Trophoblast cell (in vitro differentiated cells and primary cell): ENCODE measurements at regions not wholly inside any gene's neighbourhood (a gene's known extent, or its start where the extent isn't known, plus 50 kb on each side); places are given as distances from the start of the nearest gene placed in this dataset.
"Not testable (repeated sequence)": the region's sequence is repeated elsewhere in the genome, so short reads cannot be mapped to it uniquely, and the experiment has no call there.

ENCODE experiments used
- DNase-seq, 2 donors: peaks; one replicate each; pipeline ENCODE4 v3.0.0-alpha.2; 2016
- H2AFZ ChIP-seq: 2 replicates; pipeline ENCODE4 v1.6.1; 2013; ENCODE audit warnings: low read length, moderate library complexity, mild to moderate bottlenecking; ENCODE audit not compliant: insufficient read depth, poor library complexity
- H2AK5ac ChIP-seq: 2 replicates; pipeline ENCODE4 v1.6.1; 2013; ENCODE audit warnings: mild to moderate bottlenecking, low read length
- H2BK120ac ChIP-seq: 2 replicates; pipeline ENCODE4 v1.6.1; 2013; ENCODE audit warnings: low read length, mild to moderate bottlenecking, moderate library complexity; ENCODE audit not compliant: insufficient read depth, poor library complexity
- H2BK12ac ChIP-seq: 2 replicates; pipeline ENCODE4 v1.6.1; 2013; ENCODE audit warnings: mild to moderate bottlenecking, low read length, moderate library complexity
- H2BK5ac ChIP-seq: 2 replicates; pipeline ENCODE4 v1.6.1; 2013; ENCODE audit warnings: low read length, low read depth, moderate library complexity, mild to moderate bottlenecking; ENCODE audit not compliant: poor library complexity
- H3K14ac ChIP-seq: 2 replicates; pipeline ENCODE4 v1.6.1; 2013; ENCODE audit warnings: mild to moderate bottlenecking, low read length
- H3K18ac ChIP-seq: 2 replicates; pipeline ENCODE4 v1.6.1; 2013; ENCODE audit warnings: mild to moderate bottlenecking, low read length
- H3K23ac ChIP-seq: 2 replicates; pipeline ENCODE4 v1.6.1; 2013; ENCODE audit warnings: low read length
- H3K27ac ChIP-seq: 2 replicates; pipeline ENCODE4 v1.5.1; 2013; ENCODE audit warnings: low read depth, mild to moderate bottlenecking, inconsistent platforms, low read length, moderate library complexity
- H3K27me3 ChIP-seq: 2 replicates; pipeline ENCODE4 v1.6.1; 2013; ENCODE audit warnings: inconsistent platforms, mild to moderate bottlenecking, low read length, moderate library complexity; ENCODE audit not compliant: insufficient read depth
- H3K36me3 ChIP-seq, 2 experiments: 1 replicate in 1 of 2; 2 replicates in 1 of 2; pipeline ENCODE4 v1.6.1; 2013; ENCODE audit warnings: low read length in 2 of 2, mild to moderate bottlenecking in 2 of 2, moderate library complexity in 1 of 2; ENCODE audit not compliant: insufficient read depth in 2 of 2, control insufficient read depth in 1 of 2
- H3K4ac ChIP-seq: 2 replicates; pipeline ENCODE4 v1.6.1; 2013; ENCODE audit warnings: low read depth, mild to moderate bottlenecking, low read length, moderate library complexity
- H3K4me1 ChIP-seq, 2 experiments: 1 replicate in 1 of 2; 2 replicates in 1 of 2; pipeline ENCODE4 v1.6.1; 2013; ENCODE audit warnings: low read length in 2 of 2, mild to moderate bottlenecking in 2 of 2, moderate library complexity in 1 of 2; ENCODE audit not compliant: insufficient read depth in 2 of 2, control insufficient read depth in 1 of 2
- H3K4me2 ChIP-seq: 2 replicates; pipeline ENCODE4 v1.6.1; 2013; ENCODE audit warnings: inconsistent platforms, mild to moderate bottlenecking, low read length, moderate library complexity
- H3K4me3 ChIP-seq: 2 replicates; pipeline ENCODE4 v1.5.1; 2013; ENCODE audit warnings: mild to moderate bottlenecking, low read depth, low read length, inconsistent platforms
- H3K79me1 ChIP-seq: one replicate; pipeline ENCODE4 v1.6.1; 2013; ENCODE audit warnings: low read length
- H3K79me2 ChIP-seq: 2 replicates; pipeline ENCODE4 v1.6.1; 2013; ENCODE audit warnings: low read length, mild to moderate bottlenecking; ENCODE audit not compliant: control insufficient read depth, insufficient read depth, poor library complexity
- H3K9ac ChIP-seq: 2 replicates; pipeline ENCODE4 v1.6.1; 2013; ENCODE audit warnings: mild to moderate bottlenecking, low read length
- H3K9me3 ChIP-seq: 2 replicates; pipeline ENCODE4 v1.6.1; 2013; ENCODE audit warnings: low read depth, mild to moderate bottlenecking, control low read depth, inconsistent platforms, low read length; ENCODE audit not compliant: insufficient read depth
- H4K12ac ChIP-seq: 2 replicates; pipeline ENCODE4 v1.6.1; 2013; ENCODE audit warnings: low read depth, mild to moderate bottlenecking, low read length, moderate library complexity
- H4K8ac ChIP-seq: 2 replicates; pipeline ENCODE4 v1.6.1; 2013; ENCODE audit warnings: low read depth, mild to moderate bottlenecking, low read length, moderate library complexity
- H4K91ac ChIP-seq: one replicate; pipeline ENCODE4 v1.6.1; 2013; ENCODE audit warnings: low read depth, mild to moderate bottlenecking, low read length, moderate library complexity
- WGBS: extraction: QIAGEN DNeasy Blood & Tissue Kit; methylation state at CpG from one replicate; pipeline ENCODE4 v1.1.7; 2013; ENCODE audit warnings: missing lambda C conversion rate; ENCODE audit not compliant: insufficient read length, insufficient coverage; ENCODE audit errors: extremely low coverage; 5-methylcytosine and 5-hydroxymethylcytosine counted together

DNA sequence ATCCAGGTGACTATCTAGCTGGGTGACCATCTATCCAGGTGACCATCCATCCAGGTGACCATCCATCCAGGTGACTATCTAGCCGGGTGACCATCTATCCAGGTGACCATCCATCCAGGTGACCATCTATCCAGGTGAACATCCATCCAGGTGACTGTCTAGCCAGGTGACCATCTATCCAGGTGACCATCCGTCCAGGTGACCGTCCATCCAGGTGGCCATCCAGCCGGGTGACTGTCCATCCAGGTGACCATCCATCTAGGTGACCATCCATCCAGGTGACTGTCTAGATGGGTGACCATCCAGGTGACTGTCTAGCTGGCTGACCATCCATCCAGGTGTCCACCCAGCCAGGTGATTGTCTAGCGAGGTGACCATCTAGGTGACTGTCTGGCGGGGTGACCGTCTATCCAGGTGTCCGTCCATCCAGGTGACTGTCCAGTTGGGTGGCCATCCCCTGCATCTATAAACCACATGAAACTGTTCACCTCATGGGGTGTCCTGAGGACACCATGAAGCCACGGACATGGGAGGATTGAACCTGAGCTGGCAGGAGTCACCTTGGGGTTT lies 305.3 kb downstream of the NDUFA10 start:
- WGBS: no CpG with 5 or more reads among the region's 9 CpGs
- Histone ChIP-seq H3K36me3 (no peaks in the 10 kb centered on the region), H3K4me2 (no peak overlapping the region), H3K79me2 (no peaks in the 10 kb centered on the region), H3K4me1 (no peaks in the 10 kb centered on the region), H3K14ac (no peak overlapping the region), H2AK5ac (no peak overlapping the region), H4K12ac (no peak overlapping the region), H3K4ac (no peak overlapping the region), H4K91ac (no peak overlapping the region), H3K9ac (no peak overlapping the region), H2AFZ (no peak overlapping the region), H2BK12ac (no peak overlapping the region), H3K27me3 (no peaks in the 10 kb centered on the region), H3K9me3 (peaks cover 24% of the 10 kb centered on the region), H3K18ac (no peak overlapping the region), H2BK120ac (no peak overlapping the region), H3K79me1 (no peaks in the 10 kb centered on the region), H2BK5ac (no peak overlapping the region), H4K8ac (no peak overlapping the region), H3K23ac (no peak overlapping the region), H3K4me3 (no peak overlapping the region), H3K27ac (no peak overlapping the region)
- DNase-seq: no peak

DNA sequence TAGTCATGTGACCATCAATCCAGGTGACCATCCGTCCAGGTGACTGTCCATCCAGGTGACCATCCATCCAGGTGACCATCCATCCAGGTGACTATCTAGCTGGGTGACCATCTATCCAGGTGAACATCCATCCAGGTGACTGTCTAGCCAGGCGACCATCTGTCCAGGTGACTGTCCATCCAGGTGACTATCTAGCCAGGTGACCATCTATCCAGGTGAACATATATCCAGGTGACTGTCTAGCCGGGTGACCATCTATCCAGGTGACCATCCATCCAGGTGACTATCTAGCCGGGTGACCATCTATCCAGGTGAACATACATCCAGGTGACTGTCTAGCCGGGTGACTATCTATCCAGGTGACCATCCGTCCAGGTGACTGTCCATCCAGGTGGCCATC lies 306.2 kb downstream of the NDUFA10 start:
- H3K4me1 ChIP-seq, H2BK120ac ChIP-seq, H3K4ac ChIP-seq, H3K36me3 ChIP-seq, H3K79me1 ChIP-seq, H4K91ac ChIP-seq, H2AK5ac ChIP-seq, H3K27ac ChIP-seq, DNase-seq, H4K12ac ChIP-seq, H3K4me3 ChIP-seq, H2BK12ac ChIP-seq, H2AFZ ChIP-seq, H3K9ac ChIP-seq, H4K8ac ChIP-seq, H3K27me3 ChIP-seq, H3K23ac ChIP-seq, H3K4me2 ChIP-seq, H2BK5ac ChIP-seq, H3K18ac ChIP-seq, H3K14ac ChIP-seq, H3K79me2 ChIP-seq: not testable (repeated sequence)
- H3K9me3 ChIP-seq: peaks cover 27% of the 10 kb centered on the region
- no CpG with 5 or more reads among the region's 6 CpGs for WGBS

DNA sequence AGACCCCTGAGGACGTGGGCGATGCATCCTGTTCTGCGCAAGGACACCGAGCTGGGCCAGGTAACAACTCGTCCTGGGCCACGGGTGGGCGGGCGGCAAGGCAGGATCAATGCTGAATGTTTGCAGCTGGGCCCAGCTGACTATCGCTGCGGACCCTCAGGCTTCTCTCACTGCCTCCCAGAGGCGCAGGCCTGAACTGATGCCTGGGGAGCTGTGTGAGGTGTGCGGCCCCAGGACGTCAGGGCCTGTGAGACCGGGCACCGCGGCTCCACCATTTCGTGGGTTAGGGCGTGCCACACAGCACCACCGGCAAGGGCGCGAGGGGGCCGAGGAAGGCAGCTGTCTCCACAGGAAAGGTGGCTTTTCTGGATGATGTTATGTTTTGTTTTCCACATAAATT lies 307.4 kb downstream of the NDUFA10 start:
- Histone ChIP-seq H2BK12ac (no peak overlapping the region), H3K79me1 (no peaks in the 10 kb centered on the region), H4K8ac (no peak overlapping the region), H2AK5ac (no peak overlapping the region), H3K4ac (no peak overlapping the region), H2AFZ (no peak overlapping the region), H4K91ac (no peak overlapping the region), H3K14ac (no peak overlapping the region), H3K23ac (no peak overlapping the region), H3K4me2 (no peak overlapping the region), H3K4me3 (no peak overlapping the region), H3K9me3 (peaks cover 22% of the 10 kb centered on the region), H3K9ac (no peak overlapping the region), H2BK5ac (no peak overlapping the region), H3K27ac (no peak overlapping the region), H3K79me2 (no peaks in the 10 kb centered on the region), H3K36me3 (no peaks in the 10 kb centered on the region), H3K4me1 (no peaks in the 10 kb centered on the region), H3K27me3 (no peaks in the 10 kb centered on the region), H2BK120ac (no peak overlapping the region), H3K18ac (no peak overlapping the region), H4K12ac (no peak overlapping the region)
- DNase-seq: no peak
- WGBS: no CpG with 5 or more reads among the region's 22 CpGs

DNA sequence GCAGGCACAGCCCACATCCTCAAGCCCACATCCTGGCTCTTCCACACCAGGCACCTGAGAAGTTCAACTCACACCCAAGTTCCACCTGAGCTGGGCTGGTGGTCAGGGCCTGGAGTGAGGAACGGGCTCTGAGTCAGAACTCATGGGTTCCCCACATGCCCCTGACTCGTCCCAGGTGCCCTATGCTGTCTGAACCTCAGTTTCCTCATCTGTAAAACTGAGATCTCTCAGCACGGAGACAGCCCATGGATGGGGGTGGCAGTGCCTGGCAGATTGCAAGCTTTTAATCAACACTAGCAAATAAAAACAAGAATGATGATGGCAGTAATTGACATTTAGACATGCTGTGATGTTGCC lies 307.8 kb downstream of the NDUFA10 start:
- H3K9me3 ChIP-seq: peaks cover 25% of the 10 kb centered on the region
- H4K8ac ChIP-seq: no peak overlapping the region
- H3K4ac ChIP-seq: no peak overlapping the region
- no peak overlapping the region for H2AK5ac ChIP-seq
- no peak overlapping the region for H3K4me2 ChIP-seq
- H3K18ac ChIP-seq: no peak overlapping the region
- H3K79me1 ChIP-seq: no peaks in the 10 kb centered on the region
- H2BK5ac ChIP-seq: no peak overlapping the region
- H3K23ac ChIP-seq: no peak overlapping the region
- H3K27me3 ChIP-seq: no peaks in the 10 kb centered on the region
- H3K79me2 ChIP-seq: no peaks in the 10 kb centered on the region
- H3K27ac ChIP-seq: no peak overlapping the region
- H4K12ac ChIP-seq: no peak overlapping the region
- H4K91ac ChIP-seq: no peak overlapping the region
- H3K4me1 ChIP-seq: no peaks in the 10 kb centered on the region
- H3K36me3 ChIP-seq: no peaks in the 10 kb centered on the region
- no peak for DNase-seq
- H3K4me3 ChIP-seq: no peak overlapping the region
- no peak overlapping the region for H2AFZ ChIP-seq
- no CpG with 5 or more reads among the region's 3 CpGs for WGBS
- H3K9ac ChIP-seq: no peak overlapping the region
- H2BK12ac ChIP-seq: no peak overlapping the region
- H3K14ac ChIP-seq: no peak overlapping the region
- H2BK120ac ChIP-seq: no peak overlapping the region
